PC-3 (cell line): ENCODE measurements at regions not wholly inside any gene's neighbourhood (a gene's known extent, or its start where the extent isn't known, plus 50 kb on each side); places are given as distances from the start of the nearest gene placed in this dataset.

ENCODE experiments used
- ATAC-seq: fragments of 200-7000 bp; cut with Tn5 transposase; 2 replicates; pipeline ENCODE4 v1.9.1; 2020; ENCODE audit warnings: mild to moderate bottlenecking, moderate library complexity
- BruUV-seq: library from RNA; stranded (reverse); fragments of 400-500 nt; replicated peaks from 2 replicates; lab custom pipeline; 2021; lab: Mats Ljungman, UMichigan
- CTCF ChIA-PET: fragments of 300-600 bp; sonication (Branson Sonifier 250); formaldehyde crosslinking; loops from one replicate; lab custom pipeline; 2022; ENCODE audit warnings: antibody characterized with exemption; lab: Charles Lee
- POLR2A ChIA-PET: fragments of 300-600 bp; sonication (Branson Sonifier 250); formaldehyde crosslinking; loops from one replicate; lab custom pipeline; 2022; ENCODE audit warnings: antibody characterized with exemption; ENCODE audit not compliant: unreplicated experiment; lab: Charles Lee
- DNase-seq: peaks from one replicate; pipeline ENCODE4 v3.0.0-alpha.2; 2015
- H2AFZ ChIP-seq: fragments of 300-600 bp; sonication (generic); 2 replicates; pipeline ENCODE4 v1.6.0; 2016; ENCODE audit warnings: antibody characterized with exemption, low read length
- H3F3A ChIP-seq: fragments of 300-600 bp; sonication (generic); one replicate; pipeline ENCODE4 v1.6.0; 2017; ENCODE audit warnings: antibody characterized with exemption, low read length, control low read depth, mild to moderate bottlenecking; ENCODE audit not compliant: unreplicated experiment
- H3K27ac ChIP-seq: fragments of 300-600 bp; sonication (generic); 2 replicates; pipeline ENCODE4 v1.5.1; 2016; ENCODE audit warnings: mild to moderate bottlenecking, low read length
- H3K27me3 ChIP-seq: fragments of 300-600 bp; sonication (generic); 2 replicates; pipeline ENCODE4 v1.6.1; 2016; ENCODE audit warnings: low read length, mixed read lengths
- H3K36me3 ChIP-seq: fragments of 300-600 bp; sonication (generic); 2 replicates; pipeline ENCODE4 v1.6.1; 2016; ENCODE audit warnings: low read depth, mixed run types, low read length, mixed read lengths
- H3K4me1 ChIP-seq: fragments of 300-600 bp; sonication (generic); 2 replicates; pipeline ENCODE4 v1.5.1; 2016; ENCODE audit warnings: low read length; ENCODE audit not compliant: insufficient read depth
- H3K4me2 ChIP-seq: fragments of 300-600 bp; sonication (generic); 2 replicates; pipeline ENCODE4 v1.6.0; 2016; ENCODE audit warnings: low read length
- H3K4me3 ChIP-seq: fragments of 300-600 bp; sonication (generic); 2 replicates; pipeline ENCODE4 v1.5.1; 2016; ENCODE audit warnings: mild to moderate bottlenecking, low read length, mixed read lengths
- H3K79me2 ChIP-seq: fragments of 300-600 bp; sonication (generic); 2 replicates; pipeline ENCODE4 v1.6.1; 2017; ENCODE audit warnings: low read length, mixed read lengths
- H3K9ac ChIP-seq: fragments of 300-600 bp; sonication (generic); 2 replicates; pipeline ENCODE4 v1.6.0; 2016; ENCODE audit warnings: mild to moderate bottlenecking, low read length
- H3K9me2 ChIP-seq: fragments of 300-600 bp; sonication (generic); replicated peaks from 2 replicates; pipeline ENCODE4 v1.6.1; 2016; ENCODE audit warnings: mixed run types, low read length, mixed read lengths
- H3K9me3 ChIP-seq: fragments of 300-600 bp; sonication (generic); 2 replicates; pipeline ENCODE4 v1.6.1; 2016; ENCODE audit warnings: low read length, mixed read lengths
- H4K20me1 ChIP-seq: fragments of 300-600 bp; sonication (generic); 2 replicates; pipeline ENCODE4 v1.6.1; 2016; ENCODE audit warnings: low read length, mixed read lengths
- CTCF ChIP-seq: fragments of 300-600 bp; sonication (generic); conservative IDR thresholded peaks from 2 replicates; pipeline ENCODE4 v1.5.1; 2017; ENCODE audit warnings: antibody characterized with exemption, low read depth, mild to moderate bottlenecking, low read length
- EZH2 ChIP-seq: fragments of 300-600 bp; sonication (generic); IDR thresholded peaks from one replicate; pipeline ENCODE4 v1.6.1; 2017; ENCODE audit warnings: antibody characterized with exemption, mild to moderate bottlenecking, low read length; ENCODE audit not compliant: unreplicated experiment
- EZH2phosphoT487 ChIP-seq: fragments of 300-600 bp; sonication (generic); IDR thresholded peaks from 2 replicates; pipeline ENCODE4 v1.6.1; 2018; ENCODE audit warnings: mild to moderate bottlenecking, antibody characterized with exemption, low read length, borderline replicate concordance
- intact Hi-C: fragments of 100-400 bp; cut with micrococcal nuclease; formaldehyde crosslinking; loops from 2 replicates; pipeline ENCODE4 v1.9.0; 2023

- CTCF ChIA-PET: no interaction called here
- H3K9ac ChIP-seq: no peak overlapping the region
These were observed 64.0 kb upstream of the ASB17 start for GRCh38 chr1:75996196-75996595.

GRCh38 chr1:75999034-75999433 lies 66.8 kb upstream of the ASB17 start:
- H2AFZ ChIP-seq: no peak overlapping the region
- H3K4me2 ChIP-seq: no peak overlapping the region
- no peaks in the 10 kb centered on the region for H3F3A ChIP-seq
- CTCF ChIA-PET: no interaction called here
- no peaks in the 10 kb centered on the region for H3K9me2 ChIP-seq
- no peaks in the 10 kb centered on the region for H3K36me3 ChIP-seq
- ATAC-seq (no peak), DNase-seq (no peak)
- H4K20me1 ChIP-seq: no peaks in the 10 kb centered on the region
- no peak overlapping the region for H3K4me3 ChIP-seq
- H3K4me1 ChIP-seq: no peaks in the 10 kb centered on the region
- H3K9ac ChIP-seq: no peak overlapping the region
- no TSS peak for BruUV-seq
- no peak overlapping the region for H3K27ac ChIP-seq
- TF ChIP-seq EZH2phosphoT487: no peak
- TF ChIP-seq EZH2: no peak
- no peak for TF ChIP-seq CTCF
- no peaks in the 10 kb centered on the region for H3K9me3 ChIP-seq
- no peaks in the 10 kb centered on the region; the same call in 1 of the 2 replicates for H3K27me3 ChIP-seq
- no peaks in the 10 kb centered on the region for H3K79me2 ChIP-seq
- intact Hi-C loops: no loop called here
- POLR2A ChIA-PET: no interaction called here

More at GRCh38 chr1:75996196-75996595, 64.0 kb upstream of the ASB17 start:
- Histone ChIP-seq H2AFZ (no peak overlapping the region), H3K9me2 (no peaks in the 10 kb centered on the region), H3K9me3 (no peaks in the 10 kb centered on the region), H3K4me2 (no peak overlapping the region), H3K4me3 (no peak overlapping the region), H4K20me1 (no peaks in the 10 kb centered on the region), H3K36me3 (no peaks in the 10 kb centered on the region), H3K27ac (no peak overlapping the region), H3K4me1 (no peaks in the 10 kb centered on the region), H3K79me2 (no peaks in the 10 kb centered on the region), H3F3A (no peaks in the 10 kb centered on the region), H3K27me3 (no peaks in the 10 kb centered on the region; the same call in 1 of the 2 replicates)
- no peak for DNase-seq
- intact Hi-C loops: no loop called here
- TF ChIP-seq CTCF (no peak), EZH2phosphoT487 (no peak), EZH2 (no peak)
- ATAC-seq: no peak
- no TSS peak for BruUV-seq
- POLR2A ChIA-PET: no interaction called here

DNA sequence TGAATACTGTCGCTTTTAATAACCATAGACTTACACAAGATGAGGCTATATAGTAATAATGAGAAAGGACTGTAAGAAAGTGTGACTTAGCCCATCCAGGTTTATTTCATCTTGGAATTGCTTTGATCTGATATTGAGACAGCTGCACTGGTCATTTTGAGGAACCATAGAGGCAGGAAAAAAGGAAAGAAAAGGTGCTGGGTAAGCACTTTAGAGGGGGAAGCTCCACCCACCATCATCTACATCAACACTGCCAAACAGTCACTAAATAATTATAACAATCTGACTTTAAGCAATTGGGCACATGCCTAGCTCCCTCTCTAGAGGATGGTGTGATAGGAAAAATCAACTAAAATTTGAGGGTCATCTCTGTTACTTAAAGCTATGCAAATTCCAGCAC lies 70.6 kb upstream of the ST6GALNAC3 start:
- no peak overlapping the region for H3K4me2 ChIP-seq
- no peaks in the 10 kb centered on the region for H3K9me2 ChIP-seq
- no peak for DNase-seq
- TF ChIP-seq CTCF (no peak), EZH2 (no peak), EZH2phosphoT487 (no peak)
- no peaks in the 10 kb centered on the region for H3K9me3 ChIP-seq
- no peaks in the 10 kb centered on the region for H3F3A ChIP-seq
- no peaks in the 10 kb centered on the region for H3K36me3 ChIP-seq
- H3K27ac ChIP-seq: no peak overlapping the region
- ATAC-seq: no peak
- no TSS peak for BruUV-seq
- no peak overlapping the region for H3K4me3 ChIP-seq
- H3K4me1 ChIP-seq: peaks cover 11% of the 10 kb centered on the region
- CTCF ChIA-PET: no interaction called here
- intact Hi-C loops: no loop called here
- no peaks in the 10 kb centered on the region for H4K20me1 ChIP-seq
- H3K79me2 ChIP-seq: no peaks in the 10 kb centered on the region
- POLR2A ChIA-PET: no interaction called here
- no peak overlapping the region for H2AFZ ChIP-seq
- H3K27me3 ChIP-seq: no peaks in the 10 kb centered on the region
- no peak overlapping the region for H3K9ac ChIP-seq
